ENCODE measurements at regions not wholly inside any gene's neighbourhood (a gene's known extent, or its start where the extent isn't known, plus 50 kb on each side); places are given as distances from the start of the nearest gene placed in this dataset.
A peak's percentile ranks its signal among the peaks of the same experiment; 100 is the strongest.
"Not testable (repeated sequence)": the region's sequence is repeated elsewhere in the genome, so short reads cannot be mapped to it uniquely, and the experiment has no call there.

DNA sequence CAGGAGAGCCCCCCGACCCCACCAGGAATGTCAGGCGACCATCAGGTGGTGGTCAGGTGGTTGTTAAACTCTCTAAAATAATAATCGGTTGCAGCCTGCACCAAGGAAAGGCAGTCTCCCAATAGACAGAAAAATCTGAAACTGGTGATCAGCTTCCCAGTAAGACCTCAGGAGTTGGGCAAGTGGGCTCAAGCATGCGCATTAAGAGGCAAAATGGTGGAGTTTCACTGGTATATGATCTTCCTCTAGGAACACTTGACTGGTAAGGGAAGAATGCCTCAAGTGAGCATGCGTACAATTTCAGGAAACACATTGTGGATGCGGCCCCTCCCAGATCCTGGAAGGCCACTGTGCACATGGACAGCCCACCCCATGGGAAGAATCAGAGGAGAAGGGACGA is 619.9 kb downstream of the TYW1 start:
- DNase-seq (ENCODE audit: low spot score) = no peak

DNA sequence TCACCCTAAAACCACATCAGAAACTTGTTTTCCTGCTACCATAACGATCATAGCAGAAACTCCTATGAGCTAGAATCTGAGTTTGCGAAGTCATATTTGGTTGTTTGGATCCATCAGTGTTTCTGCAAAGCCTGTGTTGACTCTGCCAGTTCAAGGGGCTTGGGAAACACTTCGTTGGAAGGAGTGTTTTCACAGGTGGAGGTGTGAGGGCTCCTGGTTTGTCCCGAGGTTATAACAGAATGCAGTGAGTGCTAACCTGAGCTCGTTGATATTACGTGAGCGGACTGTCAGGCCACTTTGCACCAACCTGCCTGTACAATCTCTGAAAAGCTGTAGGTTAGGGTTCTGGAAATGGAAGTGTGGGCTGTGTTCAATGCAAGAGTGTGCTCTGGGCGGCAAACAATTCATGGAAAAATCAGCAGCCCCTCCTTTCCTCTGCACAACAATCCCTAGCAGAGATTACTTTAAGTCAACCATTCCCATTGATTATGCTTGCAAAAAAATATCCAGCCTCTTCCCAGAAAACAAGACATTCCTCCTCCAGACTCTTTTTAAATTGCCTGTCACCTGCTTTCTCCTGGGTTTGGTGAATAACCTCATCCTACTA is 622.0 kb downstream of the TYW1 start:
- DNase-seq (ENCODE audit: low spot score) = no peak

DNA sequence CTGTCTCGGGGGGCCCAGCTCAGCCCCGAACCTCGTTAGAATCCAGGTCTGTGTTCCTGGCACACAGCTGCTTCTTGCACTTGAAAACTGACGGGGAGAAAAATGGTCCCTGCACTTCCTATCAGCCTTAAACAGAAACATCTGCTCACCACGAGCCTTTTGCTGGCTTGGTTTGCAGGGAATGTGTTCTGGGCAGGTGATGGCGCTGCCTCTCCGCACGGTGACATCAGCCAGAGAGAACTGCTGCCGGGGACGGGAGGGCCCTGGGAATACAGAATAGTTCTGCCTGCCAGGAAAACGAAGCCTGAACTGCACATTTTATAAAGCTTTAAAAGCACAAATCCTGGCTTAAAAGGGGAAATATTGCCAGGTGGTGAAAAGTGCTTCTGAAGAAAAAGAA is 622.5 kb downstream of the TYW1 start:
- DNase-seq (ENCODE audit: low spot score) = peak; percentile 37

DNA sequence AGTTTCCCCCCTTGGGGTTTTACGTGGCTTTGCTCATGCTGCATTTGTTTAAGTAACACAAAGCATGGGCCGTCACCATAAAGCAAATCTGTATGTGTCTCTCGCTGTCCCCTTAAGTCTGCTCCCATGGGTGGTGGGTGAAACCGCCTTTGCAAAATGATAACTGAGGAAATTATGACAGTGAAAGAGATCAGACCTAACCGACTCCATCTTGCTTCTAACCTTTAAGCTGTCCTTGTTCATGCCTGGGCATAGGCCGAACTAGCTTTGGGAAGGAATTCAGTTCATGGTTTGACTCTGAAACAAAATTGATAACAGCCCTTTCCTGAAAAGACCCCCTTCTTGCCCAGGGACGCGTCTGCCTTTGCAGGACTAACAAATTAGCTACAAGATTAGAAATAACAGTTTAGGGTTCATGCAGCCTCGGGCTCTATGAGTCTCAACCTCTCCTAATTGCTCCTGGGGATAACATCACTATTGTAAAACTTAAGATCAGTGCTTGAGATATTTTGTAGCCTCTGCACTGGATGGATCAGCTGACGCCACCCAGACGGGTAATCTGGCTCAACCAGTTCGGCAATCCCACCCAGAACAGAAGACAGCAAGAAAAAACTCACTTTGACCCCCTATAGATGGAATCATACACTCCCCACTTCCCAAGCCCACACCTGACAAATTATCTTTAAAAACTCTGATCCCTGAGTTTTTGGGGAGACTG is 623.7 kb downstream of the TYW1 start:
- no peak for DNase-seq (ENCODE audit: low spot score)

DNA sequence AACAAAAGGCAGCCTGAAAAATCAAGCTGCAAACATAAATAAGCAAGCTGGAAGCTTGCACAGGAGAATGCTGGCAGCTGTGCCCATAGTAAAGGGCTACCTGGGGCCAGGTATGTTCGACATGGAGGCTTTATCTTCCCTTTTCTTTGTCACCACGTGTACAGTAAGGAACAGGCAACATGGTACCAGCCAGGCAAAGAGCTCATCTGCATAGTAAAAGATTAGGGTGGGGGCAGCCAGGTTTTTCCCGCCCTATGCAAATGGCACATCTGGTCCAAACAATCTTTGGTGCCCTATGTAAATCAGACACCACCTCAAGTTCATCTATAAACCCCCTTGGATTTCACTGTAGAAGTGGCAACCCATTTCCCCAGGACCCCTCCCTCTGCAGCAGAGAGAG is 625.1 kb downstream of the TYW1 start:
- no peak for DNase-seq (ENCODE audit: low spot score)

DNA sequence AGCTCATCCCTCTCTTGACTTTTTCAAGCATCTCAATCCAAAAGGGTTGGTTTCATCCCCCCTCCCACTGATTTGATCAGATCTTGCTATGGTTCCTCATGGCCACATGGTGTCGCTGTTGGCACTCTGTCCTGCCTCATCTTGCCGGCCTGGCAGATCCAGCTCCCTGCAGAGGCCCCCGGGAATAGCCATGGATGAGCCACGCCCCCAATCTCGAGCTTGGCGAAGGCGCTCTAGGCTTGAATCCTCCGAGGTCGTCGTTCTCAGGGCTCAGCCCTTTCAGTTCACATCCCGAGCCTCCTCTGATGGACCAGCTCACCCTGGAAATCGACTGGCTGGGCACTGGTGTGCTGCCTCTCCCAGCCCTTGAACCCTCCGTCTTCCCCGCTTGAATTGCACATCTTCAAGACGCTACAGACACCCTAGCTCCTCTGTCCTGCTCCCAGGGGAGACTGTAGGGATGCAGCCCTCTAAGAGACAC is 628.7 kb downstream of the TYW1 start:
- DNase-seq (ENCODE audit: low spot score) = peak; percentile 85

DNA sequence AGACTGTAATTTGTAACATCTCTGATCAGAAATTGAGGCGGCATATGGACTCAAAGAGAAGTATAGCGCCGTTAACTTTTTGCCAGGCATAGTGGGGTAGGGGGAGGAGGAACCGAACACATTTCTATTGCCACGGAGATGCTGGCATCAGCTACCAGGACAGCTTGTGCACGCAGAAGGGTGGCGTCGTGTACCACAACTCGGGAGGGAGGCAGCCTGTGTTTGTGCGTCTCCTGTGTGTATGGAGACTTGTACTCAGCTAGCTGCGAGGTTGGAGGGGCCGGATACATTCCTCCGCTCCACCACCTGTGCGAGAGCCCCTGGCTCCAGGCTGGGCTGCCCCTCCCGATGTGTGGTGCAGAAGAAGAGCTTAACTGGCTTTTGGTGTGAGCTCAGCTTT is 634.8 kb downstream of the TYW1 start:
- DNase-seq (ENCODE audit: low spot score) = no peak

DNA sequence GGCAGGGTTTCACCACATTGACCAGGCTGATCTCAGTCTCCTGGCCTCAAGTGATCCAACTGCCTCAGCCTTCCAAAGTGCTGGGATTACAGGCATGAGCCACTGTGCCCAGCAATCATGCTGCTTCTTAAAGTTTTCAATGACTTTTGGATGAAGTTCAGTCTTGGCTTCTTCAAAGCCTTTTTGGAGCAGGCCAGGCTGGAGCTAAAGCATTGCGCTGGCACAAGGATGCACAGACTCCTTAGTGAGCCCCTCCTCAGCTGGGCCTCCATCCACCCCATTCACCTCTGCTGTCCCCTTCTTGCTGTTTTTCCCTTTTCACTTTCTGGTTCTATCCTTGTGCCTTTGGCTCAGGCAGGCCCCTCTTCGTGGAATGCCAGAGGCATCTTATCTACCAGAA is 638.6 kb downstream of the TYW1 start:
- no peak for DNase-seq (ENCODE audit: low spot score)

DNA sequence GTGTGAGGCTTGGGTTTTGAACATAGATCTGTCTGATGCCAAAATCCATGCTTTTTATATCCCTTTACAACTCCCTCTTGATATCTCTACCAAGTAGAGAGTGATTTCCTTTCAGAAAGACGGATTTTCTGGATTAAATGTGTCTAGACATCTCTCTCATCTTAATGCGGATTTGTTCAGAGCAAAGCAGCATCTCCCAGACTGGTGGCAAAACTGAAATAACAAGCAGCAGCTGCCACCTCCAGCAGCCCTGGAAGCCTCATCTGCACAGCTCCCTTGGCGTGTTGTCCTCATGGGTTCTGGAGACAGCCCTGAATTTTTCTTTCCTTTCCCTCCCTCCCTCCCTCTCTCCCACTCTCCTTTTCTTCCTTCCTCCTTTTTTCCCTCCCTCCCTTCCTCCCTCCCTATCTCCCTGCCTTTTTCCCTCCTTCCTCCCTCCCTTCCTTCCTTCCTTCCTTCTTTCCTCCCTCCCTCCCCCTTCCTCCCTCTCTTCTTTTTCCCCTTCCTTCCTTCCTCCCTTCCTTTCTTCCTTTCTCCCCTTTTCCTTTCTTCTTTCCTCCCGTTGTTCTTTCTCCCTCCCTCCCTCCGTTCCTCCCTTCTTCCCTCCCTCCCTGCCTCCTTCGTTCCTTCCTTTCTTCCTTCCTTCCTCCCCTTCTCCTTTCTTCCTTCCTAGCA is 639.9 kb downstream of the TYW1 start:
- no peak for DNase-seq (ENCODE audit: low spot score)

DNA sequence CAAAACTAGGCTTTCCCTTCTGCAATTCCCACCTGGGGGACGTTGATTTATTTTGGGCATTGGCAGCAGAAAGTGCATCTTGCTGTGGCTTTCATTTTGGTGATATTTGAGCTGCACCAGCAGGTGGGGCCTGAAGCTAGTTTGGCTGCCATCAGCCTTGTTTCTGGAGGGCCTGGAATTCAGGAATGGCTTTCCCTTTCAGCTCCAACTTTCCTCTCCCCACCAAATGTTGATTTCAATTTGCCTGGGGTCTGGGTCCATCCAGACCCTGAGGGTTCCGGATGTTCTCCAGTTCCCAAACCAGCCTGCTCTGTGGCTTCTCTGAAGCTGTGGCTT is 640.4 kb downstream of the TYW1 start:
- DNase-seq (ENCODE audit: low spot score) = no peak

DNA sequence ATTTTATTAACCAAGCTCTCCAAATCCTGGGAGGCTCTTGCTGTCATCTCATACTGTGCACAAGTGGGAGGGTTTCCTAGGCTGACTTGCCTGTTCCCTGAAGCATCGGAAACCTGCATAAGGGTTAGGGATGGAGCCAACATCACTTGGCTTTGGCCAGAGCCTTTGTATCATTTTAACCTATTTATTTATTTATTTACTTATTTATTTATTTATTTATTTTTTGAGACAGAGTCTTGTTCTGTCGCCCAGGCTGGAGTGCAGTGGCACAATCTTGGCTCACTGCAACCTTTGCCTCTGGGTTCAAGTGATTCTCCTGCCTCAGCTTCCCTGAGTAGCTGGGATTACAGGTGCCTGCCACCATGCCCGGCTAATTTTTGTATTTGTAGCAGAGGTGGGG is 645.9 kb downstream of the TYW1 start:
- not testable (repeated sequence) for DNase-seq (ENCODE audit: low spot score)

DNA sequence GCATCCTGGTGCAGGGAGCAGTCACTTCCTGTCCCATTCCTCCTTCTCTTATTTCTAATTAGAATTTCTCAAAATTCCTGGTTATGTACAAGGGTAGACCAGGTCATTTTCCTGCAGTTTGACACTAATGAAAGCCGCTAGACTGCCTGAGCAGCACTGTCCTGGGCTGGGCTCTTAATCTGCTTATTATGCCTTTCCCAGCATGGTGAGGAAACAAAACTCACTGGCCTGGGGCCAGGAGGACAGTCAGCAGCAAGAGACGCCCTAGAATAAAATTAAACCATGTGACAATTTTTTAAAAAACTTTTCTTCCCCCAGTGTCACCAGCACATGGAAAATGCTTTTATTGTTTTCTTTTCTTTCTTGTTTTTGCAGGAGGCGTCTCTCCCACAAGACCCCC is 647.5 kb downstream of the TYW1 start:
- no peak for DNase-seq (ENCODE audit: low spot score)

DNA sequence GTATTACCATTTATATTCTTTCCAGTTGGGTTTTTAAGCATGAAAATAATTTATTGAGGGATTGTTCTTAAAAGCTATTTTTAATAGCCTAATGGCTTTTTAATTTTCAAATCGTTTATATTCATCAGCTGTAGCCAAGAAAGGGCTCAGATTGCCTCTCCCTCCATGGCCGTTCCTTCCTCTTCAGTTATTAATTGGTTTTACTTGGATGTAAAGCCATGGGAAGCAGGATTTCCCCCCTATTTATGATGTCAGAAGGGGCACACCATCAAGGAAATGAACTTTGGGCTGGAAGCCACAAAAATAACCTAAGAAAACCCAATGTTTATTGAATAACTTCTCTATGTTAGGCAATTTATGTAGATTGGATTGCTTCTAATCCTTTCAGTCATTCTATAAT is 656.3 kb downstream of the TYW1 start:
- DNase-seq (ENCODE audit: low spot score) = no peak

DNA sequence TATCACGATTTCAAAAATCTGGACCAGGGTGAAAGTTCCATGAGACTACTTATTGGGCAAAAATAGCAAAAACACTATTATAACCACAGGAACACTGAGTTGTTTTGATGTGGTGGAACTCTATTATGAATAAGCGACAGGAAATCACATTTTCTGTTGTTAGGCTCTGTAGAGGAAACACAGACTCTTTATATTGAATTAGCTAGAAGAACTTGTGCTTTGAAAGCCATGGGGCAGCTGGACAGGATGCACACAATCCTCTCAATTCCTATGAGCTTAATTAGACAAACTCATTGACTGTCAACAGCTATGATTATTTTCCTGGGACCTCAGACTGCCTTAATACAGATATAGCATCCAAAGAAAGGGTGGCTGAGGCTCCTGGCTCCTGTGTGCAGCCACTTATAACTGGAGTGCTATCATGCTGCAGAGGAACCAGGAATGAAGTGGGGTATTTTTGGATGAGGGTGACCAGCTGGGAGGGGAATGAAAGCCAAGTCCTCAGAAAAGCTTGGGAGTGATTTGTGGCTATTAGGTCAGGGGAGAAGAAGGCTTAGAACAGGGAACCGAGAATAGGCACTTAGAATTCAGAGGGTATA is 657.3 kb downstream of the TYW1 start:
- DNase-seq (ENCODE audit: low spot score) = no peak

DNA sequence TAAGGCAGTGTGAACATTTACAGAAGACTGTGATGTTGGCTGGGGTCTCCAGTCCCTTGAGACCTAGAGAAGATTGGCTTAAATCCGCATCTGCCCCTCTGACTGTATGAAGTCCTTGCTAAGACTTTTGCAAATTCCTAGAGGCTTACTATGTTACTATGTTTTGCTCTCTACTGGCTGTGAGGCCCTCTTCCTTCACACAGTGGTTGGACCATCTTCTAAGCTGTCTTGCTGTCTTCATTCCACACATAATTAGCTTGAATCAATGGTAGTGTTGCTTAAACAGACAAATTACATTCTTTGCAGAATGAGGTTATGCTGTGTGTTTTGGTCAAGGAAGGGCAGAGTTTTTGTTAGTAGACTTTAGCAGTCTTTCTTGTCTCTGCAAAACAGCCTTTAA is 658.0 kb downstream of the TYW1 start:
- DNase-seq (ENCODE audit: low spot score) = no peak

DNA sequence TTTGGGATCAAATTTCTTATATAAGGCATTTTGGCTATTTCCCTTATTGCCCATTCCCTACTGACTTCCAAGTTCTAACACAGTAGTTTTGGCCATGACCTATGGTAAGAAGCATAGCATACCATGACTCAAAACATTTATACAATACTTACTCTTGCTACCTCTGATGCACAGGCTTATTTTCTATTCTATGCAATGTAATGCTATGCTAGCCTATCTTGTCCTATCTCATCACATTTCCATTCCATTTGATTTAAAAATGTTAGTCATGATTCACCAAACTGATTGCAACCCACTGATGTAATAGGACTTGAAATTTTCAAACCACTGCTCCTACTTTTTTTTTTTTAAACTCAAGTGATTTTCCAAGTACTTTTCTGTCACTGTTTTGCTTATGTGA is 658.5 kb downstream of the TYW1 start:
- no peak for DNase-seq (ENCODE audit: low spot score)

DNA sequence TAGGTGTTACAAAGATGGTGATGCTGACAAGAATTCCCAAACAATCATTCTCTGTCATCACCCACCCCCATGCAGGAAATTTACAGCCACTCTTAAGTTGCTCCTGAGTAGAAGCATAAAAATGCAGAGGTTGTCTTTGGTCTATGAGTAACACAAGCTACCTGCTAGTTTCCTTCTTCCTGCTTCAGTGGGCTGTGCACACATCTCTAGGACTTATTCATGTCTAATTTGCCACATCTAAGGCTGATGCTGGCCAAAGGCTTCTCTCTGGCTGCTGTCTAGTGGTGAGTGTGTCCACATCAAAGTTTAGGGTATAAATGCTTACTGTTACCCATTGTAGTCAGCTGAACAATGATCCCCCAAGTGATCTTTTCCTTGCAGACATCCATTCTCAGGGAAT is 662.5 kb downstream of the TYW1 start:
- DNase-seq (ENCODE audit: low spot score) = no peak

DNA sequence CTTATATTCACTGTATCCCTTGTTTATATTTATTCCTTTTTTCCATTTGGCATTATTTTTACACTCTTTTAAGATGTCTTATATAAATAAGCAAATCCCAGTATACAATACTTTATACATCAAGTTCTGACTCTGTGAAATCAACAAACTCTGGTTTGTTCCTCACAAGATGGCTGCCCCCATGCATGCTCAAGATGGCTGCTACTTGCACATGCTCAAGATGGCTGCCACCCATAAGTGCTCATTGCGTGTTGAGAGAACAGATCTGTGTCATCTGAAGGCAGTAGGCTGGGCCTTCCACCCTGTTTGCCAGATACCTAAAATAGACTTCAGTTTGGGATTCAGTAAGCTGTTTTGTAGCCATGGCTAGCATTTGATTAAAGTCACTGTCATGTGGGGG is 666.2 kb downstream of the TYW1 start:
- no peak for DNase-seq (ENCODE audit: low spot score)

DNA sequence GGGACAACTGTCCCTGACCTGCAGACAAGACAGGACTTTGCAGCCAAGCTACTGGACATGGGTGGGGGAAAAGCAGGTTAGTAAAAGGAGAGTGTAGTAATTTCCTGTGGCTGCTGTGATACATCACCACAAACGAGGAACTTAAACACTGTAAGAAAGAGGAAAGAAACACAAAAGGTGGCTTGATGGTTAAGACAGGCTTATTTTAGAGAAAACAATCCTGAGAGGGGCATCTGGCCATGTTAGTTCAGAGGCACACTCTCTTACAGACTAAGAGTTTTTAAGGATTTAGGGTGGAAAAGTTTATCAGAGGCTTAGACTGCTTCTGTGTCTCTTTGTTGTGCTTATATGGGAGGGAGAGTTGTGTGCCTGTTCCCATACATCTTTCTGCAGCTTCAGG is 667.0 kb downstream of the TYW1 start:
- DNase-seq (ENCODE audit: low spot score) = no peak

DNA sequence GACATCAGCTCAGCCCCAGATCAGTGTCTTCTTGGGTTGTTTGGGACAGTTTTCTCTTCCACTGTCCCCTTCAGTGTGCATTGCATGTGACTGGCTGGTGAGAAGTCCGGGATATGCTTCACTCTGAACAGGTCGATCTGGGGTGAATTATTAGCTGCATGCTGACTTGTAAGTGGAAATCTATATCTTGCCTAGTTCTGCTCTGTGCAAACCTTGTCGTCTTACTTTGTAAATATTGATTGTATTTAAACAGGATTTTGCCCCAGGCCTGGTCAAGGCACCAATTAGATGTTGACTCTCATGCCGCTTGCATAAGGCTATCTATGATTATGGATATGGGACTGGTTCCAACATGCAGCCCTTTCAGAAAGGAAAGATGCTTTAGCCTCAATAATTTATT is 669.7 kb downstream of the TYW1 start:
- DNase-seq (ENCODE audit: low spot score) = not testable (repeated sequence)

DNA sequence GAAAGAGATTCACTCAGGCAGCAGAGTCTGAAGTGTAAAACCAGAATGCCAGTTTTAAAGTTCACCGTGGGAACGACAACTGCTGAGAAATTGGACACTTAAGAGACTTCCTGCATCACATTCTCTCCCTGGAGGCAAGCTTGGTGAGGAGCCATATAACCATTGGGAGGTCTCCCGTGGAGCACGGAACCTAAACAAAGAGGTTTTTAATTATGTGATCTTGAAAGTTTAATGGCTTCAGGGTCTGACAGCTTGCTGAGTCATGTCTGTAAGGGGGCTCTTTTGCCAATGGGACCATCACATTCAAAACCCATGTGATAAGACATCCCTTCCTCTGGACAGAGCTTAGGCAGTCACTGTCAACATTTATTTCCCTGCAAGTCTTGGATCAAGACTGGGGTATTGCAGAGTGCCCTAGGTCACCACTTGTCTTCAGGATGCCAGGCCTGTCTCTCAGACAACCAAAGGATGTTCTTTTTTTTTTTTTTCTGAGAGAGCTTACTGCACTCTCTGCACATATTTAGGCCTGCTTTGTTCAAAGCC is 674.4 kb downstream of the TYW1 start:
- no peak for DNase-seq (ENCODE audit: low spot score)

DNA sequence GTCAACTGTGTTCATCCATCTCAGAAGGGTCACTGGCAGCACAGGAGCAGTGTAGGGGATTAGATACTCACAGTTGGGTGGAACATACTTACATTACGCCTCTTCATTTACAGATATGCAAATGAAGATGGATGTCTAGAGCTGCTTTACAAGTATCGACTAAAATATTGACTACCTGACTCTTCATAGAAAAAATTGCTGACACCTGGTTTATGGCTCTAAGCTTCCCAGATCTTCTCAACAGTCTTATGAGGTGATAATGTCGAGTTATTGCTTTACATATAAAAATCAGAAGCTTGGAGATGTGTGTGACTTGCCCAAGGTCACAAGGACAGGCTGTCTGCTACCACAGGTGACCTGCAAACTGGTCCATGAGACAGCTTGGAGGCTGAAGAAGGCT is 677.2 kb downstream of the TYW1 start:
- no peak for DNase-seq (ENCODE audit: low spot score)

DNA sequence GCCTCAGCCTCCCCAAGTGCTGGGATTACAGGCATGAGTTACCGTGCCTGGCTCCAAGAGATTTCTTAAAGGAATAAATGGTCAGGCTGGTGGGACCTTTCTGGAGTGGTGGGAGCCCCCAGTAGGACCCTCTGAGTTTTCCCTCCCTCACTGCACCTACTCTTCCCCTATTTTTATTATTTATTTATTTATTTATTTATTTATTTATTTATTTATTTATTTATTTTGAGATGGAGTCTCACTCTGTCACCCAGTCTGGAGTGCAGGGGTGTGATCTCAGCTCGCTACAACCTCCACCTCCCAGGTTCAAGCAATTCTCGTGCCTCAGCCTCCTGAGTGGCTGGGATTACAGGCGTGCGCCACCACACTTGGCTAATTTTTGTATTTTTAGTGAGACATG is 678.2 kb downstream of the TYW1 start:
- not testable (repeated sequence) for DNase-seq (ENCODE audit: low spot score)
